WTC11 (cell line): ENCODE measurements at regions not wholly inside any gene's neighbourhood (a gene's known extent, or its start where the extent isn't known, plus 50 kb on each side); places are given as distances from the start of the nearest gene placed in this dataset.

ENCODE experiments used
- AR ChIP-seq: fragments of 250-450 bp; sonication (Bioruptor Pico); IDR thresholded peaks from 2 replicates; pipeline ENCODE4 v1.9.0; 2021; ENCODE audit warnings: mild to moderate bottlenecking
- CTCF ChIP-seq: fragments of 200-600 bp; IDR thresholded peaks from 2 replicates; pipeline ENCODE4 v1.8.0; 2022; ENCODE audit warnings: antibody characterized with exemption
- ETV6 ChIP-seq: sonication (generic); formaldehyde crosslinking; IDR thresholded peaks from 2 replicates; pipeline ENCODE4 v1.8.1; 2022; ENCODE audit warnings: mild to moderate bottlenecking, missing genetic modification reagents
- MAX ChIP-seq: sonication (generic); formaldehyde crosslinking; IDR thresholded peaks from 2 replicates; pipeline ENCODE4 v1.8.0; 2022; ENCODE audit warnings: mild to moderate bottlenecking, missing genetic modification reagents

- TF ChIP-seq CTCF (no peak), AR (no peak), MAX (CRISPR knock-in tag) (no peak), ETV6 (CRISPR knock-in tag) (0 out of 2 replicates have a peak, but pooled peaks have one; percentile 16)
Measured at GRCh38 chr22:49480896-49481658, 346.6 kb downstream of the BRD1 start.
